PC-3 (cell line): ENCODE measurements at regions not wholly inside any gene's neighbourhood (a gene's known extent, or its start where the extent isn't known, plus 50 kb on each side); places are given as distances from the start of the nearest gene placed in this dataset.

ENCODE experiments used
- ATAC-seq: fragments of 200-7000 bp; cut with Tn5 transposase; 2 replicates; pipeline ENCODE4 v1.9.1; 2020; ENCODE audit warnings: mild to moderate bottlenecking, moderate library complexity
- BruUV-seq: library from RNA; stranded (reverse); fragments of 400-500 nt; replicated peaks from 2 replicates; lab custom pipeline; 2021; lab: Mats Ljungman, UMichigan
- CTCF ChIA-PET: fragments of 300-600 bp; sonication (Branson Sonifier 250); formaldehyde crosslinking; loops from one replicate; lab custom pipeline; 2022; ENCODE audit warnings: antibody characterized with exemption; lab: Charles Lee
- POLR2A ChIA-PET: fragments of 300-600 bp; sonication (Branson Sonifier 250); formaldehyde crosslinking; loops from one replicate; lab custom pipeline; 2022; ENCODE audit warnings: antibody characterized with exemption; ENCODE audit not compliant: unreplicated experiment; lab: Charles Lee
- DNase-seq: peaks from one replicate; pipeline ENCODE4 v3.0.0-alpha.2; 2015
- H2AFZ ChIP-seq: fragments of 300-600 bp; sonication (generic); 2 replicates; pipeline ENCODE4 v1.6.0; 2016; ENCODE audit warnings: antibody characterized with exemption, low read length
- H3F3A ChIP-seq: fragments of 300-600 bp; sonication (generic); one replicate; pipeline ENCODE4 v1.6.0; 2017; ENCODE audit warnings: antibody characterized with exemption, low read length, control low read depth, mild to moderate bottlenecking; ENCODE audit not compliant: unreplicated experiment
- H3K27ac ChIP-seq: fragments of 300-600 bp; sonication (generic); 2 replicates; pipeline ENCODE4 v1.5.1; 2016; ENCODE audit warnings: mild to moderate bottlenecking, low read length
- H3K27me3 ChIP-seq: fragments of 300-600 bp; sonication (generic); 2 replicates; pipeline ENCODE4 v1.6.1; 2016; ENCODE audit warnings: low read length, mixed read lengths
- H3K36me3 ChIP-seq: fragments of 300-600 bp; sonication (generic); 2 replicates; pipeline ENCODE4 v1.6.1; 2016; ENCODE audit warnings: low read depth, mixed run types, low read length, mixed read lengths
- H3K4me1 ChIP-seq: fragments of 300-600 bp; sonication (generic); 2 replicates; pipeline ENCODE4 v1.5.1; 2016; ENCODE audit warnings: low read length; ENCODE audit not compliant: insufficient read depth
- H3K4me2 ChIP-seq: fragments of 300-600 bp; sonication (generic); 2 replicates; pipeline ENCODE4 v1.6.0; 2016; ENCODE audit warnings: low read length
- H3K4me3 ChIP-seq: fragments of 300-600 bp; sonication (generic); 2 replicates; pipeline ENCODE4 v1.5.1; 2016; ENCODE audit warnings: mild to moderate bottlenecking, low read length, mixed read lengths
- H3K79me2 ChIP-seq: fragments of 300-600 bp; sonication (generic); 2 replicates; pipeline ENCODE4 v1.6.1; 2017; ENCODE audit warnings: low read length, mixed read lengths
- H3K9ac ChIP-seq: fragments of 300-600 bp; sonication (generic); 2 replicates; pipeline ENCODE4 v1.6.0; 2016; ENCODE audit warnings: mild to moderate bottlenecking, low read length
- H3K9me2 ChIP-seq: fragments of 300-600 bp; sonication (generic); replicated peaks from 2 replicates; pipeline ENCODE4 v1.6.1; 2016; ENCODE audit warnings: mixed run types, low read length, mixed read lengths
- H3K9me3 ChIP-seq: fragments of 300-600 bp; sonication (generic); 2 replicates; pipeline ENCODE4 v1.6.1; 2016; ENCODE audit warnings: low read length, mixed read lengths
- H4K20me1 ChIP-seq: fragments of 300-600 bp; sonication (generic); 2 replicates; pipeline ENCODE4 v1.6.1; 2016; ENCODE audit warnings: low read length, mixed read lengths
- EZH2 ChIP-seq: fragments of 300-600 bp; sonication (generic); IDR thresholded peaks from one replicate; pipeline ENCODE4 v1.6.1; 2017; ENCODE audit warnings: antibody characterized with exemption, mild to moderate bottlenecking, low read length; ENCODE audit not compliant: unreplicated experiment
- EZH2phosphoT487 ChIP-seq: fragments of 300-600 bp; sonication (generic); IDR thresholded peaks from 2 replicates; pipeline ENCODE4 v1.6.1; 2018; ENCODE audit warnings: mild to moderate bottlenecking, antibody characterized with exemption, low read length, borderline replicate concordance
- intact Hi-C: fragments of 100-400 bp; cut with micrococcal nuclease; formaldehyde crosslinking; loops from 2 replicates; pipeline ENCODE4 v1.9.0; 2023
- TF ChIP-seq, protein P1 (sequence below): fragments of 300-600 bp; sonication (generic); conservative IDR thresholded peaks from 2 replicates; pipeline ENCODE4 v1.5.1; 2017; ENCODE audit warnings: antibody characterized with exemption, low read depth, mild to moderate bottlenecking, low read length

GRCh38 chr1:38204698-38205097 lies 158.1 kb upstream of the POU3F1 start:
- H3K9me2 ChIP-seq = no peaks in the 10 kb centered on the region
- H3K36me3 ChIP-seq = no peaks in the 10 kb centered on the region
- no peaks in the 10 kb centered on the region for H4K20me1 ChIP-seq
- ChIA-PET POLR2A (no interaction called here), CTCF (no interaction called here)
- no TSS peak for BruUV-seq
- H3K9ac ChIP-seq = no peak overlapping the region
- H3K4me1 ChIP-seq = no peaks in the 10 kb centered on the region
- no peaks in the 10 kb centered on the region for H3K79me2 ChIP-seq
- H2AFZ ChIP-seq = no peak overlapping the region
- no peak for DNase-seq
- H3K27me3 ChIP-seq = peaks cover 13% of the 10 kb centered on the region
- TF ChIP-seq, protein P1, sequence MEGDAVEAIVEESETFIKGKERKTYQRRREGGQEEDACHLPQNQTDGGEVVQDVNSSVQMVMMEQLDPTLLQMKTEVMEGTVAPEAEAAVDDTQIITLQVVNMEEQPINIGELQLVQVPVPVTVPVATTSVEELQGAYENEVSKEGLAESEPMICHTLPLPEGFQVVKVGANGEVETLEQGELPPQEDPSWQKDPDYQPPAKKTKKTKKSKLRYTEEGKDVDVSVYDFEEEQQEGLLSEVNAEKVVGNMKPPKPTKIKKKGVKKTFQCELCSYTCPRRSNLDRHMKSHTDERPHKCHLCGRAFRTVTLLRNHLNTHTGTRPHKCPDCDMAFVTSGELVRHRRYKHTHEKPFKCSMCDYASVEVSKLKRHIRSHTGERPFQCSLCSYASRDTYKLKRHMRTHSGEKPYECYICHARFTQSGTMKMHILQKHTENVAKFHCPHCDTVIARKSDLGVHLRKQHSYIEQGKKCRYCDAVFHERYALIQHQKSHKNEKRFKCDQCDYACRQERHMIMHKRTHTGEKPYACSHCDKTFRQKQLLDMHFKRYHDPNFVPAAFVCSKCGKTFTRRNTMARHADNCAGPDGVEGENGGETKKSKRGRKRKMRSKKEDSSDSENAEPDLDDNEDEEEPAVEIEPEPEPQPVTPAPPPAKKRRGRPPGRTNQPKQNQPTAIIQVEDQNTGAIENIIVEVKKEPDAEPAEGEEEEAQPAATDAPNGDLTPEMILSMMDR = no peak
- TF ChIP-seq EZH2 (no peak), EZH2phosphoT487 (no peak)
- no peak overlapping the region for H3K4me3 ChIP-seq
- intact Hi-C loops = no loop called here
- no peak overlapping the region for H3K4me2 ChIP-seq
- H3K27ac ChIP-seq = no peak overlapping the region
- H3K9me3 ChIP-seq = no peaks in the 10 kb centered on the region
- ATAC-seq = no peak
- no peaks in the 10 kb centered on the region for H3F3A ChIP-seq

DNA sequence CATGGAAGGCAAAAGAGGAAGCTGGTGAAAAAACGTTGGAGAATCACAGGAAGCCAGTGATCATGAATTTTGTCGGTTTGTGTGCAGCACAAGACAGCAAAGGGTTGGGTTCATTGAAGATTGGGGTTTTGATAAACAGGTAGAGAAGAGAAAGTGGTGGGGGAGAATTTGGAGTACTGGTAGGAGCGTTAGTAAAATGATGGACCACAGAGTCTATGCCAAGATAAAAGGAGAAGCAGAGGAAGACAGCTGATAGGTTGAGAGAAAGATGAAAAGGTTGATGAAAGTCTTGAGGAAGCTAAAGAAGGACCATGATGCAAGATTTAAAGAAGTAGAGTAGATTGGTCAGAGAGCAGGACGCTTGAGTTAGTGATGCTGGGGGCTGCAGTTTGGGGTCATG lies 156.8 kb upstream of the POU3F1 start:
- Histone ChIP-seq H3K9me2 (no peaks in the 10 kb centered on the region), H3K27ac (no peak overlapping the region), H3K4me2 (no peak overlapping the region), H3F3A (no peaks in the 10 kb centered on the region), H3K27me3 (peaks cover 22% of the 10 kb centered on the region), H3K4me3 (no peak overlapping the region), H3K9me3 (no peaks in the 10 kb centered on the region), H3K9ac (no peak overlapping the region), H3K36me3 (no peaks in the 10 kb centered on the region), H4K20me1 (no peaks in the 10 kb centered on the region), H2AFZ (no peak overlapping the region), H3K4me1 (no peaks in the 10 kb centered on the region), H3K79me2 (no peaks in the 10 kb centered on the region)
- ATAC-seq (no peak), DNase-seq (no peak)
- no TSS peak for BruUV-seq
- TF ChIP-seq EZH2phosphoT487 (no peak), EZH2 (no peak)
- TF ChIP-seq, protein P1 = no peak
- intact Hi-C loops = no loop called here
- CTCF ChIA-PET = no interaction called here
- POLR2A ChIA-PET = no interaction called here

- Histone ChIP-seq H3K27ac (no peak overlapping the region), H4K20me1 (no peaks in the 10 kb centered on the region), H3K9ac (no peak overlapping the region), H3F3A (no peaks in the 10 kb centered on the region), H3K36me3 (no peaks in the 10 kb centered on the region), H3K4me2 (no peak overlapping the region), H3K4me1 (no peaks in the 10 kb centered on the region), H3K9me3 (no peaks in the 10 kb centered on the region), H3K27me3 (peaks cover 39% of the 10 kb centered on the region), H2AFZ (no peak overlapping the region), H3K9me2 (no peaks in the 10 kb centered on the region), H3K79me2 (no peaks in the 10 kb centered on the region), H3K4me3 (no peak overlapping the region)
- POLR2A ChIA-PET = no interaction called here
- no peak for DNase-seq
- no TSS peak for BruUV-seq
- no peak for TF ChIP-seq EZH2phosphoT487
- TF ChIP-seq, protein P1 = no peak
- TF ChIP-seq EZH2 = no peak
- intact Hi-C loops = no loop called here
- ATAC-seq = no peak
- CTCF ChIA-PET = no interaction called here
These were observed 154.8 kb upstream of the POU3F1 start for GRCh38 chr1:38201431-38201830.
